OCI-M1 (cell line): ENCODE measurements at regions not wholly inside any gene's neighbourhood (a gene's known extent, or its start where the extent isn't known, plus 50 kb on each side); places are given as distances from the start of the nearest gene placed in this dataset.

Experiments used
- DNase-seq: peaks from one replicate; lab custom pipeline; 2025; lab: John Stamatoyannopoulos, UW

GRCh38 chr15:69626095-69627066, 173.8 kb downstream of the RPLP1 start:
- no peak for DNase-seq

GRCh38 chr15:69627548-69628158, 175.0 kb downstream of the RPLP1 start:
- DNase-seq: no peak

- DNase-seq: no peak
Measured at GRCh38 chr15:69628256-69629093, 175.9 kb downstream of the RPLP1 start.

- no peak for DNase-seq
Measured at GRCh38 chr15:69629631-69630161, 177.1 kb downstream of the RPLP1 start.

- DNase-seq: no peak
Measured at GRCh38 chr15:69631005-69631404, 178.4 kb downstream of the RPLP1 start.

- no peak for DNase-seq
Measured at GRCh38 chr15:69631978-69632377, 179.4 kb downstream of the RPLP1 start.

- no peak for DNase-seq
Measured at GRCh38 chr15:69634860-69635259, 182.2 kb downstream of the RPLP1 start.

- DNase-seq: no peak
Measured at GRCh38 chr15:69636169-69636915, 183.7 kb downstream of the RPLP1 start.

GRCh38 chr15:69637818-69638217, 185.2 kb downstream of the RPLP1 start:
- no peak for DNase-seq

GRCh38 chr15:69643476-69643875, 190.9 kb downstream of the RPLP1 start:
- no peak for DNase-seq

- no peak for DNase-seq
Measured at GRCh38 chr15:69643971-69644370, 191.4 kb downstream of the RPLP1 start.

GRCh38 chr15:69644876-69645275, 192.3 kb downstream of the RPLP1 start:
- no peak for DNase-seq

GRCh38 chr15:69647142-69647513, 194.5 kb downstream of the RPLP1 start:
- DNase-seq: no peak

GRCh38 chr15:69648212-69648611, 195.6 kb downstream of the RPLP1 start:
- DNase-seq: no peak

- DNase-seq: no peak
Measured at GRCh38 chr15:69648775-69649735, 196.4 kb downstream of the RPLP1 start.

GRCh38 chr15:69652293-69652692, 199.7 kb downstream of the RPLP1 start:
- DNase-seq: no peak

GRCh38 chr15:69652751-69653305, 200.2 kb downstream of the RPLP1 start:
- DNase-seq: no peak

GRCh38 chr15:69653306-69653705, 200.7 kb downstream of the RPLP1 start:
- DNase-seq: no peak

- no peak for DNase-seq
Measured at GRCh38 chr15:69653846-69654245, 201.2 kb downstream of the RPLP1 start.
